Testis (tissue), 2 donors: ENCODE measurements at regions not wholly inside any gene's neighbourhood (a gene's known extent, or its start where the extent isn't known, plus 50 kb on each side); places are given as distances from the start of the nearest gene placed in this dataset.

Experiments used
- CTCF ChIP-seq, 3 experiments: fragments of 450-650 bp in 2 of 3; fragments of 200-600 bp in 1 of 3; sonication (generic) in 1 of 3; IDR thresholded peaks; one replicate each; pipeline ENCODE4 v1.5.1; 2016 to 2019; ENCODE audit warnings: antibody characterized with exemption in 3 of 3, mild to moderate bottlenecking in 2 of 3, moderate library complexity in 1 of 3
- POLR2A ChIP-seq: fragments of 450-650 bp; IDR thresholded peaks from one replicate; pipeline ENCODE4 v1.6.1; 2017; ENCODE audit warnings: antibody characterized with exemption, mild to moderate bottlenecking, moderate library complexity

- no peak for TF ChIP-seq POLR2A
- no peak for TF ChIP-seq CTCF (IDR thresholded peaks at IDR 0.05)
Measured at GRCh38 chr18:29251681-29252080, 1074.8 kb upstream of the CDH2 start.
